ENCODE measurements at regions not wholly inside any gene's neighbourhood (a gene's known extent, or its start where the extent isn't known, plus 50 kb on each side); places are given as distances from the start of the nearest gene placed in this dataset.
"Not testable (repeated sequence)": the region's sequence is repeated elsewhere in the genome, so short reads cannot be mapped to it uniquely, and the experiment has no call there.

DNA sequence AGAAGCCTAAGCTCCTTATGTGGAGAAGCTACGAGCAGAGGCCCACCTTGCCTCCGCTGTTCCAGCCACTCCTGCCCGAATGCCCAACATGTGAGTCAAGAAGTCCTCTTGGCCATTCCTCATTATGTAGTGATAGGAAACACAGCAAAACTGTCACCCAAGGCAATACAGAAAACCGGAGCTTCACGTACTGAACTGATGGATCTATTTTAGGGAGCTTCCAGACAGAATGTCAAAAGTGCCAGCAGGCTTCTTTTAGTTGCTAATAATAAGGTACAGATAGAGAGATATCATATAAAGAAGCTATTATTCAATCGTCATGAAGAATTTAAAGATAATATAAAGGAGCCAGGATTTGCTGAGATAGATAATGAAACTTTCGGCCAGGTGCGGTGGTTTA, 91.6 kb upstream of the SYT10 start:
- Histone ChIP-seq H3K4me1 (no peaks in the 10 kb centered on the region), H3K9me3 (no peaks in the 10 kb centered on the region), H3K27ac (no peak overlapping the region), H3K27me3 (no peaks in the 10 kb centered on the region), H3K4me3 (no peak overlapping the region), H3K36me3 (no peaks in the 10 kb centered on the region)
- DNase-seq (no peak), ATAC-seq (ENCODE audit: low FRiP score in 2 of 2) (no peak)
- TF ChIP-seq CTCF (IDR thresholded peaks at IDR 0.05) (no peak), EP300 (IDR thresholded peaks at IDR 0.05) (no peak), POLR2A (IDR thresholded peaks at IDR 0.05) (no peak), POLR2AphosphoS5 (IDR thresholded peaks at IDR 0.05) (no peak)
- WGBS, 2 donors = 86 to 90% methylated on average over 8 of the region's 8 CpGs

DNA sequence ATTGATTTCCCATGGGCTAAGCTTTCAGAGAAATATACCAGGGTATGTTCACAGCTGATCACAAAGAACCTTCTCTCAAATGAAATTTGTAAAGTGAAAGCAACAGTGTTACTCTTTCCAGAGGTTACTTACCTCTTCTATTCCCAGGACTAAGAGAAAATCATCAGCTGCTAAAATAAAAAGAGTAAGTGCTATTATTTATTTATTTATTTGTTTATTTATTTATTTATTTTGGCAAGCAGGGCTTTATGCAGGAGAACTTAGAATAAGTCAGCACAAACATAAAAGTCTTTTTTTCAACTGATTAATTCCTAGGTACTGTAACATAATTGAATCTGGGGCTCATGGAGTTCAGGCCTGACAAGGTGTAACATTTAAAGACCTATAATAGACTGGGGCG, 93.9 kb upstream of the SYT10 start:
- no peaks in the 10 kb centered on the region for H3K4me1 ChIP-seq
- no peaks in the 10 kb centered on the region for H3K9me3 ChIP-seq
- no peaks in the 10 kb centered on the region for H3K27me3 ChIP-seq
- DNase-seq (no peak), ATAC-seq (ENCODE audit: low FRiP score in 2 of 2) (no peak)
- WGBS, 2 donors = 79 to 100% methylated on average over 1 of the region's 1 CpG
- no peak overlapping the region for H3K27ac ChIP-seq
- TF ChIP-seq POLR2A (IDR thresholded peaks at IDR 0.05) = no peak
- TF ChIP-seq CTCF (IDR thresholded peaks at IDR 0.05) = no peak
- no peak overlapping the region for H3K4me3 ChIP-seq
- no peaks in the 10 kb centered on the region for H3K36me3 ChIP-seq

DNA sequence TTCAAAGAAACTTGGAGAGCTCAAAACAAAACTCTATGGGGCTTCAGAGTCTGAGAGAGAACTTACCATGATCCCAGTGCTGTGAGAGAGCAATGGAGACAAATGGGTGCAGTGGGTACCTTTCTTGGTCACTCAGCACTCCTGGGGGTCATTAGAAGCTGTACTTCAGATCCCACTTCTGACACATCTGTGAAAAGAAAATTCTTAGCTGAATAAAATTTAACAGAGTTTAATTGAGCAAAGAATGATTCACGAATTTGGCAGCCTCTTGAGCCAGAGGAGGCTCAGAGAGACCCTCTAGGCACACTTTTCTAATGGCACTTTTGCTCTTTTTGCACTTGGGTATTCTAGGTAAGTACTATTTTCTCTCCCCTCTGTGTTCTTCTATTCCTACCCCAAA, 96.8 kb upstream of the SYT10 start:
- WGBS, 2 donors = 25 to 59% methylated on average over 1 of the region's 1 CpG
- Histone ChIP-seq H3K27ac (no peak overlapping the region), H3K9me3 (no peaks in the 10 kb centered on the region), H3K27me3 (no peaks in the 10 kb centered on the region), H3K36me3 (no peaks in the 10 kb centered on the region), H3K4me3 (no peak overlapping the region), H3K4me1 (no peaks in the 10 kb centered on the region)
- DNase-seq (no peak), ATAC-seq (ENCODE audit: low FRiP score in 2 of 2) (no peak)
- TF ChIP-seq POLR2A (IDR thresholded peaks at IDR 0.05) (no peak), POLR2AphosphoS5 (IDR thresholded peaks at IDR 0.05) (no peak), EP300 (IDR thresholded peaks at IDR 0.05) (no peak), CTCF (IDR thresholded peaks at IDR 0.05) (no peak)

DNA sequence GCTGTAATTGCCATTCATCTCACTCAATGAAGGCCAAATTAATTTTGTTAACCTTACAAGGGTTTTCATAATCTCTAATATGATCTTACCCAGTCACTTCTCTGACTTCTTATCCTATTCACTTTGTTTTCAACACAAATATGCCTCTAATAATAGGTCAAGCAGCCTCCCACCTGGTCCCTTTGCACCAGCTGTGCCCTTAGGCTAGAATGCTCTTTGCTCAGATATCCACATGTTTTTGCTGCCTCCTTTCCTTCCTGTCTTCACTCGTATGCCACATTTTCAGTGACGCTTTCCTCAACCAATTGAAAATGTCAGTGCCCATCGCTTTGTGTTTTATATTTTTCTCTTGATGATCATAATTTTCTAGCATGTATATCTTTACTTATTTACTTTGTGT, 106.4 kb upstream of the SYT10 start:
- DNase-seq (no peak), ATAC-seq (ENCODE audit: low FRiP score in 2 of 2) (no peak)
- no peak overlapping the region for H3K27ac ChIP-seq
- peaks cover 0 to 4% (median 0%) of the 10 kb centered on the region in 4 donors for H3K9me3 ChIP-seq
- TF ChIP-seq CTCF (IDR thresholded peaks at IDR 0.05) (no peak), POLR2A (IDR thresholded peaks at IDR 0.05) (no peak), EP300 (IDR thresholded peaks at IDR 0.05) (no peak), POLR2AphosphoS5 (IDR thresholded peaks at IDR 0.05) (no peak)
- no peaks in the 10 kb centered on the region for H3K4me1 ChIP-seq
- H3K4me3 ChIP-seq = no peak overlapping the region
- 82 to 86% methylated on average over 3 of the region's 3 CpGs for WGBS, 2 donors
- no peaks in the 10 kb centered on the region for H3K27me3 ChIP-seq
- H3K36me3 ChIP-seq = no peaks in the 10 kb centered on the region

DNA sequence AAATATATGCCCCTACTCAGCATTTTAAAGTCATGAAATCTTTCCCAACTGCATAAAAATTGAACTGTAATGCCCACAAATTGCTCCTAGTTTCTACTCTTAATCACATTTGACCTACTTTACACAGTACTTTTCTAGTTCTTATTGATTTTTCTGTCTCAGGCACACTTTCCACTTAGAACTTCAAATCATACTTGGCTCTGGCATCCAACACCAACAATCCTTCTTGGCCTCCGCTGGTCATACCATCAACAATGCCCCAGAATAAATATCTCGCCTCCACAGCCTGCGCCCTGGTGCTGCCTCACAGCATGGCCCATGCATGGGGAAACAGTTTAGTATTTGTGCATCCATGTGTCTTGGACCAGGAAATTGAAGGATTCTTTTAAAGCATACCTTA, 107.5 kb upstream of the SYT10 start:
- DNase-seq (no peak), ATAC-seq (ENCODE audit: low FRiP score in 2 of 2) (no peak)
- TF ChIP-seq POLR2AphosphoS5 (IDR thresholded peaks at IDR 0.05) = no peak
- no peak for TF ChIP-seq POLR2A (IDR thresholded peaks at IDR 0.05)
- TF ChIP-seq CTCF (IDR thresholded peaks at IDR 0.05) = no peak
- no peak for TF ChIP-seq EP300 (IDR thresholded peaks at IDR 0.05)
- Histone ChIP-seq H3K9me3 (peaks cover 0 to 7% (median under 1%) of the 10 kb centered on the region in 4 donors), H3K4me1 (no peaks in the 10 kb centered on the region), H3K4me3 (no peak overlapping the region), H3K27me3 (no peaks in the 10 kb centered on the region), H3K36me3 (no peaks in the 10 kb centered on the region), H3K27ac (no peak overlapping the region)
- WGBS, 2 donors = 91 to 99% methylated on average over 3 of the region's 3 CpGs

DNA sequence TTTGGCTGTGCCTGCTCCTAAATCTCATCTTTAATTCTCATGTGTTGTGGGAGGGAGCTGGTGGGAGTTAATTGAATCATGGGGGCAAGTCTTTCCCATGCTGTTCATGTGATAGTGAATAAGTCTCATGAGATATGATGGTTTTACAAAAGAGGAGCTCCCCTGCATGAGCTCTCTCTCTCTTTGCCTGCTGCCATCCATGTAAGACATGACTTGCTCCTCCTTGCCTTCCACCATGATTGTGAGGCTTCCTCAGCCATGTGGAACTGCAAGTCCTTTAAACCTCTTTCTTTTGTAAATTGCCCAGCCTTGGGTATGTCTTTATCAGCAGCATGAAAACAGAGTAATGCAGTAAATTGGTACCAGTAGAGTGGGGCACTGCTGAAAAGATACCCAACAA, 110.6 kb upstream of the SYT10 start:
- H3K9me3 ChIP-seq; ATAC-seq (ENCODE audit: low FRiP score in 2 of 2); H3K36me3 ChIP-seq; H3K4me1 ChIP-seq; H3K27me3 ChIP-seq; H3K4me3 ChIP-seq; H3K27ac ChIP-seq; DNase-seq: not testable (repeated sequence)
